Kidney epithelial cell (primary cell): ENCODE measurements at regions not wholly inside any gene's neighbourhood (a gene's known extent, or its start where the extent isn't known, plus 50 kb on each side); places are given as distances from the start of the nearest gene placed in this dataset.

Experiments
- DNase-seq: peaks from one replicate; pipeline ENCODE4 v3.0.0-alpha.2; 2010; ENCODE audit warnings: low read depth
- H3K27me3 ChIP-seq: 2 replicates; pipeline ENCODE4 v1.6.0; 2011; ENCODE audit warnings: low read length; ENCODE audit not compliant: control insufficient read depth, insufficient read depth
- H3K36me3 ChIP-seq: 2 replicates; pipeline ENCODE4 v1.5.1; 2011; ENCODE audit warnings: low read length; ENCODE audit not compliant: control insufficient read depth, insufficient read depth
- H3K4me3 ChIP-seq: 2 replicates; pipeline ENCODE4 v1.5.1; 2011; ENCODE audit warnings: low read depth, mild to moderate bottlenecking, control low read depth, low read length
- TF ChIP-seq, protein P1 (sequence below): IDR thresholded peaks from 2 replicates; pipeline ENCODE4 v1.5.1; 2011; ENCODE audit warnings: mild to moderate bottlenecking, moderate library complexity, low read length, control low read depth, inconsistent platforms; ENCODE audit not compliant: insufficient read depth, poor library complexity, severe bottlenecking

DNA sequence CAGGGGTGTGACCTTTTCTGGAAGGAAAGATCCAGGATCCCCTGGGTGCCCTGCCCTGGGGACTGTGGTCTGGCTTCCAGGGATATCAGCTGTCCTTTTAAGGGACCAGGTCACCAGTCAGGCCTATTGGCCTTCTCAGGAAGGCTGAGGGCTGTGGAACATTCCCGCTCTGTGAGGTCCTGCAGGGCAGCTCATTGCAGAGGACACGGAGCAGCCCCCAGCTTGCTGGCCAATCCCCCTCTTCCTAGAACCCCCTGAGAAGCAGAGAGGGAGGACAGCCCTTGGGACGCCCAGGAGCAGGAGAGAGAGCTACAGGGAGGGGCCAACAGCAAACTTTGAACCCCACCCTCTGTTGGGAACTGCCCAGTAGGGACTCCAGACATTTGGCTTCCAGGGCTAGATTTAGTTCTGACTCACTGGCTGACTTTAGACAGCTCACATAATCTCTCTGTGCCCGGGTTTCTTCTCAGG, 67.9 kb upstream of the COL13A1 start:
- no peak for DNase-seq
- H3K27me3 ChIP-seq, result peaks cover 3% of the 10 kb centered on the region
- TF ChIP-seq, protein P1, sequence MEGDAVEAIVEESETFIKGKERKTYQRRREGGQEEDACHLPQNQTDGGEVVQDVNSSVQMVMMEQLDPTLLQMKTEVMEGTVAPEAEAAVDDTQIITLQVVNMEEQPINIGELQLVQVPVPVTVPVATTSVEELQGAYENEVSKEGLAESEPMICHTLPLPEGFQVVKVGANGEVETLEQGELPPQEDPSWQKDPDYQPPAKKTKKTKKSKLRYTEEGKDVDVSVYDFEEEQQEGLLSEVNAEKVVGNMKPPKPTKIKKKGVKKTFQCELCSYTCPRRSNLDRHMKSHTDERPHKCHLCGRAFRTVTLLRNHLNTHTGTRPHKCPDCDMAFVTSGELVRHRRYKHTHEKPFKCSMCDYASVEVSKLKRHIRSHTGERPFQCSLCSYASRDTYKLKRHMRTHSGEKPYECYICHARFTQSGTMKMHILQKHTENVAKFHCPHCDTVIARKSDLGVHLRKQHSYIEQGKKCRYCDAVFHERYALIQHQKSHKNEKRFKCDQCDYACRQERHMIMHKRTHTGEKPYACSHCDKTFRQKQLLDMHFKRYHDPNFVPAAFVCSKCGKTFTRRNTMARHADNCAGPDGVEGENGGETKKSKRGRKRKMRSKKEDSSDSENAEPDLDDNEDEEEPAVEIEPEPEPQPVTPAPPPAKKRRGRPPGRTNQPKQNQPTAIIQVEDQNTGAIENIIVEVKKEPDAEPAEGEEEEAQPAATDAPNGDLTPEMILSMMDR, result no peak

DNA sequence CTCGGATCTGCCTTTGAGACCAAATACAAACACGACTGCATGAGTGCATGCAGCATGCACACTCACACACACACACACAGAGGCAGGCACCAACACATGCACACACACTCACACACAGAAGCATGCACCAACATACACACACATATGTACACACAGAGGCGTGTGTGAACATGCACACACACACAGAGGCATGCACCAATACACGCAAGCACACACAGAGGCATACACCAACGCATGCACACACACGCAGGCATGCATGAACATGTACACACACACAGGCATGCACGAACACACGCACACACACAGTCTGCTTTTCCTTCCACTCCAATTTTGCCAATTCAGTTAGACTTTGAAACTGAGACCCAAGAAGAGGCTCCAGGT, 67.3 kb upstream of the COL13A1 start:
- no peak overlapping the region for H3K4me3 ChIP-seq
- peaks cover 3% of the 10 kb centered on the region for H3K27me3 ChIP-seq
- no peaks in the 10 kb centered on the region for H3K36me3 ChIP-seq
- TF ChIP-seq, protein P1, result no peak
- no peak for DNase-seq

More for the DNA sequence above, 67.9 kb upstream of the COL13A1 start:
- H3K4me3 ChIP-seq, result no peak overlapping the region
- no peaks in the 10 kb centered on the region for H3K36me3 ChIP-seq

DNA sequence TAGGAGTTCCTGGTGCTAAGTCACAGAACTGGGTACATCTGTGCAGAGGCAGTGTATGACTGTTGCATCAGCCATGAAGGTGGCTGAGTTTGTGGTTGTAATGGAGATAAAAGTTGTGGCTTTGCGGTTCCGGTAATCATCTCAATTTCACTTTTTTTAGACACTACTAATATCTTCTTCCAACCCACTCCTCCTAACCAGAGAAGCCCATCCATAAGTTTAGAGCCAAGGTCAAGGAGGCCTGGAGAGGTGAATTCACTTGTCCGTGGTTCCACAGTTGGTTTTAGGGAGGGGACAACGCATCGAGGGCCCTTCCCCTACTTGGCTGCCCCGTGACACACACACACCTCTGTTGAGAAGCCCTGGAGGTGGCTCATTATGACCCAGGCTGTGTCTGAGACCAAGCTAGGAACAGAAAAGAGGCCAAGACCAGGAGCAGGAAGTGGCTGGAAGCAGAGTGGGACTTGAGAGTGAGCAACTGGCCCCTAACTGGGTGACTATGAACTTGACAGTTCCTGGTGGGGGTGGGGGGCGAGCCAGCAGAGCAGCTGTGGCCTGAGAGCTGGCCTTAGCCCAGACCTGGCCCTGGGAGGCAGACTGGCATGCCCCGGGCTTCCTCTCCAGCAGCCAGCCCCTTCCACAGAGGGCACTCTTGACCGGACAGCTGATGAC, 66.8 kb upstream of the COL13A1 start:
- DNase-seq, result no peak
- peaks cover 3% of the 10 kb centered on the region for H3K27me3 ChIP-seq
- H3K36me3 ChIP-seq, result no peaks in the 10 kb centered on the region
- no peak overlapping the region for H3K4me3 ChIP-seq
- TF ChIP-seq, protein P1, result no peak

DNA sequence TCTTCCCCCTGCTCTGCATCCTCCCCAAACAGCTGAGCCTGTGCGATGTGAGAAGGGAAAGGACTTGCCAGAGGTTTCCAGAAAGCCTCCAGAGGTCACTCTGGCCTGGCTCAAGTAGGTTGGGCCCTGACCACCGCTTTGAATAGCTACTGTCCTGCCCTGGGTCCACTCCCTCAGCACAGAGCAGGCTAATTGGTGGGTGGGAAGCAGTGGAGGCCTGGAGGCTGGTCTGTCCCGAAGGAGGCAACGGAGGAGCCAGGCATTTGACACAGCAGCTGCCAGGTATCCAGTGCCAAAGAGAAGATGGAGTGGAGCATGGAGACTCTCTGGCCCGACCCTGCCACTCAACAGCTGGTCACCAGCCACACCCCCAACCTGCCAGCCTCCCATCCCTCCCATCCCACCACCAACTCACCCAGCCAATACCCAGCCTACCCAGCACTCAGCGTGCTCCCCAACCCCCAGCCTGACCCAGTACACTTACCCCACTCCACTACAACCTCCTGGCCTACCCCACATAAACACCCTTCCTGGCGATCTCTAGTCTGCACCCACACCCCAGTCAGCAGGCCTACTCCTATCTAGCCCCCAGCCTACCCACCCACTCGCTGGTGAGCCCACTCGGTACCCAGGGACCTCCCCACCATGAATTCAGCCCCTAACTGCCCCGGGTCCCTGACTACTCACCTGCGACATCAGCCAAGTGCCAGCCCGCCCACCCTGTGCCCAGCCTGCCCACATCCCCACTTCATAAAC, 64.6 kb upstream of the COL13A1 start:
- TF ChIP-seq, protein P1, result no peak
- Histone ChIP-seq H3K36me3 (no peaks in the 10 kb centered on the region), H3K27me3 (peaks cover 3% of the 10 kb centered on the region), H3K4me3 (no peak overlapping the region)
- no peak for DNase-seq

DNA sequence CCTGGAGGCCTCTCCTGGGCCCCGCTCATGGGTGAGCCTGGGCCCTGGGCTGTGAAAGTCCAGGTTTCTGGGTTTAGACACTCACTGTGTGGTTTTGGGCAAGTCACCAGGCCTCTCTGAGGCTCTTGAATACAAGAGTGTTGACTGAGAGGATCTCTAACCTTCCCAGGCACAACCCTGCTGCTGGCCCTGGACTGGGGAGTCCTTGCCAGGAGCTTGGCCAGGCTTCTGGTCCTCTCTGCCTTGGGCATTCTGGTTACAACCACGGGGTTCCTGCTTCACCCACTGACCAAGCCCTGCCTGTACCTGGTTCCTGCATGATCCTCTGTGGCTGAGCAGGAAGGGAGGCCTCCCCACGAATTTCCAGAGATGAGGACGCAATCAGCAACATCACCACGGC, 63.6 kb upstream of the COL13A1 start:
- H3K4me3 ChIP-seq, result no peak overlapping the region
- H3K36me3 ChIP-seq, result no peaks in the 10 kb centered on the region
- TF ChIP-seq, protein P1, result no peak
- peaks cover 3% of the 10 kb centered on the region for H3K27me3 ChIP-seq
- DNase-seq, result no peak
